ENCODE measurements at regions not wholly inside any gene's neighbourhood (a gene's known extent, or its start where the extent isn't known, plus 50 kb on each side); places are given as distances from the start of the nearest gene placed in this dataset.

DNA sequence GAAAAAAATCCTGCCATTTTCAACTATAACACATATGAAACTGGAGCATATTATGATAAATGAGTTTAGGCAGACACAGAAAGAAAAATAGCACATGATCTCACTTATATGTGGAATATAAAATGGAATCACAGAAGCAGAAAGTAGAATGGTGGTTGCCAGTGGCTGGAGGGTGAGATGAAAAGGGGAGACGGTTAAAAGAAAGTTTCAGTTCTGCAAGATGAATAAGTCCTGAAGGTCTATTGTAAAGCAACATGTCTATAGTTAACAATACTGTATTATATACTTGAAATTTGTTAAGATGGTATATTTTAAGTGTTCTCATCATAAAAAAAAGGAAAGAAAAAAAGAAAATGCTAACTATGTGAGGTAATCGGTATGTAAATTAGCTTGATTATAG, 503.9 kb downstream of the EPHA7 start:
- Mint-ChIP-seq H3K9me3 (ENCODE audit: unreplicated experiment) (no peaks in the 10 kb centered on the region), H3K4me3 (ENCODE audit: unreplicated experiment) (no peak overlapping the region), H3K27me3 (ENCODE audit: unreplicated experiment) (no peaks in the 10 kb centered on the region), H3K4me1 (ENCODE audit: low read depth, unreplicated experiment) (no peaks in the 10 kb centered on the region), H3K27ac (ENCODE audit: unreplicated experiment) (no peak overlapping the region), H3K36me3 (ENCODE audit: unreplicated experiment) (no peaks in the 10 kb centered on the region)
- no peak for DNase-seq
- TF ChIP-seq, protein P1, sequence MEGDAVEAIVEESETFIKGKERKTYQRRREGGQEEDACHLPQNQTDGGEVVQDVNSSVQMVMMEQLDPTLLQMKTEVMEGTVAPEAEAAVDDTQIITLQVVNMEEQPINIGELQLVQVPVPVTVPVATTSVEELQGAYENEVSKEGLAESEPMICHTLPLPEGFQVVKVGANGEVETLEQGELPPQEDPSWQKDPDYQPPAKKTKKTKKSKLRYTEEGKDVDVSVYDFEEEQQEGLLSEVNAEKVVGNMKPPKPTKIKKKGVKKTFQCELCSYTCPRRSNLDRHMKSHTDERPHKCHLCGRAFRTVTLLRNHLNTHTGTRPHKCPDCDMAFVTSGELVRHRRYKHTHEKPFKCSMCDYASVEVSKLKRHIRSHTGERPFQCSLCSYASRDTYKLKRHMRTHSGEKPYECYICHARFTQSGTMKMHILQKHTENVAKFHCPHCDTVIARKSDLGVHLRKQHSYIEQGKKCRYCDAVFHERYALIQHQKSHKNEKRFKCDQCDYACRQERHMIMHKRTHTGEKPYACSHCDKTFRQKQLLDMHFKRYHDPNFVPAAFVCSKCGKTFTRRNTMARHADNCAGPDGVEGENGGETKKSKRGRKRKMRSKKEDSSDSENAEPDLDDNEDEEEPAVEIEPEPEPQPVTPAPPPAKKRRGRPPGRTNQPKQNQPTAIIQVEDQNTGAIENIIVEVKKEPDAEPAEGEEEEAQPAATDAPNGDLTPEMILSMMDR (IDR thresholded peaks at IDR 0.05; ENCODE audit: partially characterized antibody, unreplicated experiment): no peak

DNA sequence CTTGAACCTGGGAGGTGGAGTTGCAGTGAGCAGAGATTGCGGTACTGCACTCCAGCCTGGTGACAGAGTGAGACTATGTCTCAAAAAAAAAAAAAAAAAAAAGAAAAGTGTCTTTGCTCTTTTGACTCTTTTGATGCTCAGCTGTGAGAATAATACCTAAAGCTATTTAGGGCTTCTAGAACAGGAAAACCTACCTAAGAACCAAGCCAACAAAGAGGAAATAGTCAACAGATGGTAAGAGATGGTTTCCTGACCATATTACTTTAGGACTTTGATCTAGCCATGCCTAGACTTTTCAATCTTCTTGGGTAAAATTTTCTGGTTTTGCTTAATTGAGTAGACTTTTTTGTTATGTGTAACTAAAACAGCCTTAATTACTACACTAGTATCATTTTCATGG, 508.1 kb downstream of the EPHA7 start:
- DNase-seq: no peak
- Mint-ChIP-seq H3K27ac (ENCODE audit: unreplicated experiment) (no peak overlapping the region), H3K9me3 (ENCODE audit: unreplicated experiment) (no peaks in the 10 kb centered on the region), H3K36me3 (ENCODE audit: unreplicated experiment) (no peaks in the 10 kb centered on the region), H3K4me1 (ENCODE audit: low read depth, unreplicated experiment) (no peaks in the 10 kb centered on the region), H3K4me3 (ENCODE audit: unreplicated experiment) (no peak overlapping the region), H3K27me3 (ENCODE audit: unreplicated experiment) (no peaks in the 10 kb centered on the region)
- TF ChIP-seq, protein P1 (IDR thresholded peaks at IDR 0.05; ENCODE audit: partially characterized antibody, unreplicated experiment): no peak

DNA sequence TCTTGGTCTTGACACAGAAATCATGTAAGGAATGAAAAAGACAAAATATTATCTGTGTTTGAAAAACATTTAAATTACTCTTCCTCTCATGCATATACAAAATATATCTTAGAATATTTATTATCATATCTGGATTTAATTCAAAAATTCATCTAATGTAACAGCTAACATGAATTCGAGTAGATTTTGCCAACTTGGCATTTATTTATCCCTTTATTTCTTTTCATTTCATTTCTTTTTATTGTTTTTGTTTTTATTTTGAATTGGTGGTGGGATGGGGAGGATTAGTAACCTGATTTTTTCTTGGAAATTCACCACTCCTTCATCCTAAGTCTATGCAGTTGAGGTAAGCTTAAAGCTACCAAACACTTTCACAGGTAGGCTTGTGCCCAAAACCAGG, 508.7 kb downstream of the EPHA7 start:
- TF ChIP-seq, protein P1 (IDR thresholded peaks at IDR 0.05; ENCODE audit: partially characterized antibody, unreplicated experiment): no peak
- Mint-ChIP-seq H3K9me3 (ENCODE audit: unreplicated experiment) (no peaks in the 10 kb centered on the region), H3K4me3 (ENCODE audit: unreplicated experiment) (no peak overlapping the region), H3K27ac (ENCODE audit: unreplicated experiment) (no peak overlapping the region), H3K36me3 (ENCODE audit: unreplicated experiment) (no peaks in the 10 kb centered on the region), H3K4me1 (ENCODE audit: low read depth, unreplicated experiment) (no peaks in the 10 kb centered on the region), H3K27me3 (ENCODE audit: unreplicated experiment) (no peaks in the 10 kb centered on the region)
- DNase-seq: no peak

- Mint-ChIP-seq H3K27me3 (ENCODE audit: unreplicated experiment) (peaks cover 2% of the 10 kb centered on the region), H3K4me1 (ENCODE audit: low read depth, unreplicated experiment) (no peaks in the 10 kb centered on the region), H3K4me3 (ENCODE audit: unreplicated experiment) (no peak overlapping the region), H3K36me3 (ENCODE audit: unreplicated experiment) (no peaks in the 10 kb centered on the region), H3K9me3 (ENCODE audit: unreplicated experiment) (no peaks in the 10 kb centered on the region), H3K27ac (ENCODE audit: unreplicated experiment) (no peak overlapping the region)
- TF ChIP-seq, protein P1 (IDR thresholded peaks at IDR 0.05; ENCODE audit: partially characterized antibody, unreplicated experiment): no peak
- DNase-seq: no peak
Observed at GRCh38 chr6:92906385-92906784, 513.0 kb downstream of the EPHA7 start.

GRCh38 chr6:92893741-92894140, 525.6 kb downstream of the EPHA7 start:
- Mint-ChIP-seq H3K36me3 (ENCODE audit: unreplicated experiment) (peaks cover 12% of the 10 kb centered on the region), H3K27me3 (ENCODE audit: unreplicated experiment) (no peaks in the 10 kb centered on the region), H3K4me3 (ENCODE audit: unreplicated experiment) (no peak overlapping the region), H3K4me1 (ENCODE audit: low read depth, unreplicated experiment) (peaks cover 3% of the 10 kb centered on the region), H3K9me3 (ENCODE audit: unreplicated experiment) (no peaks in the 10 kb centered on the region), H3K27ac (ENCODE audit: unreplicated experiment) (no peak overlapping the region)
- DNase-seq: no peak
- TF ChIP-seq, protein P1 (IDR thresholded peaks at IDR 0.05; ENCODE audit: partially characterized antibody, unreplicated experiment): no peak

Data from glutamatergic neuron (in vitro differentiated cells).